ENCODE measurements at regions not wholly inside any gene's neighbourhood (a gene's known extent, or its start where the extent isn't known, plus 50 kb on each side); places are given as distances from the start of the nearest gene placed in this dataset.

DNA sequence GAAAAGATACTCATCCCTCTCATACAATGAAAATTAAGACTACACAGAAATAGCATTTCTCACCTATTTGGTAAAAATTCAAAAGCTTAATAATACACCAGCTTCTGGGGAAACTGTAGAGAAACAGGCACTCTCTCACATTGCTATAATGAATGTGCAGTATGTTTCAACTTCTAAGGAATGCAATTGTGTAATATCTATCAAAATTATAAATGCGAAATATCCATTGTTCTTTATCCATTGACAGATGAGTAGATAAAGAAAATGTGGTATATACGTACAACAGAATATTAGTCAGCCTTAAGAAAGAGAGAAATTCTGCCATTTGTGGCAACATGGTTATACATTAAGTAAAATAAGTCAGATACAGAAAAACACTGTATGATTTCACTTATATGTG, 101.4 kb upstream of the OR9G4 start:
- TF ChIP-seq, protein P1, sequence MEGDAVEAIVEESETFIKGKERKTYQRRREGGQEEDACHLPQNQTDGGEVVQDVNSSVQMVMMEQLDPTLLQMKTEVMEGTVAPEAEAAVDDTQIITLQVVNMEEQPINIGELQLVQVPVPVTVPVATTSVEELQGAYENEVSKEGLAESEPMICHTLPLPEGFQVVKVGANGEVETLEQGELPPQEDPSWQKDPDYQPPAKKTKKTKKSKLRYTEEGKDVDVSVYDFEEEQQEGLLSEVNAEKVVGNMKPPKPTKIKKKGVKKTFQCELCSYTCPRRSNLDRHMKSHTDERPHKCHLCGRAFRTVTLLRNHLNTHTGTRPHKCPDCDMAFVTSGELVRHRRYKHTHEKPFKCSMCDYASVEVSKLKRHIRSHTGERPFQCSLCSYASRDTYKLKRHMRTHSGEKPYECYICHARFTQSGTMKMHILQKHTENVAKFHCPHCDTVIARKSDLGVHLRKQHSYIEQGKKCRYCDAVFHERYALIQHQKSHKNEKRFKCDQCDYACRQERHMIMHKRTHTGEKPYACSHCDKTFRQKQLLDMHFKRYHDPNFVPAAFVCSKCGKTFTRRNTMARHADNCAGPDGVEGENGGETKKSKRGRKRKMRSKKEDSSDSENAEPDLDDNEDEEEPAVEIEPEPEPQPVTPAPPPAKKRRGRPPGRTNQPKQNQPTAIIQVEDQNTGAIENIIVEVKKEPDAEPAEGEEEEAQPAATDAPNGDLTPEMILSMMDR (IDR thresholded peaks at IDR 0.05) = no peak
- no peak overlapping the region for H3K4me3 Mint-ChIP-seq (ENCODE audit: unreplicated experiment)
- no peak for DNase-seq (ENCODE audit: extremely low spot score, unreplicated experiment)
- no peaks in the 10 kb centered on the region for H3K36me3 Mint-ChIP-seq (ENCODE audit: unreplicated experiment)
- peaks cover 4% of the 10 kb centered on the region for H3K27me3 Mint-ChIP-seq (ENCODE audit: unreplicated experiment)
- no peaks in the 10 kb centered on the region for H3K9me3 Mint-ChIP-seq (ENCODE audit: unreplicated experiment)
- no peaks in the 10 kb centered on the region for H3K4me1 Mint-ChIP-seq (ENCODE audit: unreplicated experiment)
- no peak overlapping the region for H3K27ac Mint-ChIP-seq (ENCODE audit: unreplicated experiment)

DNA sequence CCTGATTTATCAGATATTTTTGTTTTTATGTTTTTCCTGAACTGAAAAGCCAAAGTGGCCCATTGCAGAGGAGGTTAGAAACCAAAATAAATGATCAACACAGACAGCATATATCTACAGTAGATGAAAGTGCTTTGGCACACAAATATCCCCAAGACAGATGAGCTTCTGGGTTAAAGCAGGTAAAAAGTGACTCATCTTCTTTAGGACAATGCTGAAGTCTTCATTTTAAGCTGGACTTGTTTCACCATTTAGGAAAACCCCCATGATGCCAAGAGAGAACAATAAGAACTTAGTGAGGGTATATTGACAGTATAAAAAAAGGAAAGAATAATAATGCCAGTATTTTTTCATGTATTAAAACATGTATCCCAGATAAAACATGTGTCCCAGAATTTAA, 100.8 kb upstream of the OR9G4 start:
- peaks cover 4% of the 10 kb centered on the region for H3K27me3 Mint-ChIP-seq (ENCODE audit: unreplicated experiment)
- H3K9me3 Mint-ChIP-seq (ENCODE audit: unreplicated experiment) = no peaks in the 10 kb centered on the region
- no peak overlapping the region for H3K27ac Mint-ChIP-seq (ENCODE audit: unreplicated experiment)
- DNase-seq (ENCODE audit: extremely low spot score, unreplicated experiment) = no peak
- TF ChIP-seq, protein P1 (IDR thresholded peaks at IDR 0.05) = no peak
- no peaks in the 10 kb centered on the region for H3K4me1 Mint-ChIP-seq (ENCODE audit: unreplicated experiment)
- no peak overlapping the region for H3K4me3 Mint-ChIP-seq (ENCODE audit: unreplicated experiment)
- H3K36me3 Mint-ChIP-seq (ENCODE audit: unreplicated experiment) = no peaks in the 10 kb centered on the region

DNA sequence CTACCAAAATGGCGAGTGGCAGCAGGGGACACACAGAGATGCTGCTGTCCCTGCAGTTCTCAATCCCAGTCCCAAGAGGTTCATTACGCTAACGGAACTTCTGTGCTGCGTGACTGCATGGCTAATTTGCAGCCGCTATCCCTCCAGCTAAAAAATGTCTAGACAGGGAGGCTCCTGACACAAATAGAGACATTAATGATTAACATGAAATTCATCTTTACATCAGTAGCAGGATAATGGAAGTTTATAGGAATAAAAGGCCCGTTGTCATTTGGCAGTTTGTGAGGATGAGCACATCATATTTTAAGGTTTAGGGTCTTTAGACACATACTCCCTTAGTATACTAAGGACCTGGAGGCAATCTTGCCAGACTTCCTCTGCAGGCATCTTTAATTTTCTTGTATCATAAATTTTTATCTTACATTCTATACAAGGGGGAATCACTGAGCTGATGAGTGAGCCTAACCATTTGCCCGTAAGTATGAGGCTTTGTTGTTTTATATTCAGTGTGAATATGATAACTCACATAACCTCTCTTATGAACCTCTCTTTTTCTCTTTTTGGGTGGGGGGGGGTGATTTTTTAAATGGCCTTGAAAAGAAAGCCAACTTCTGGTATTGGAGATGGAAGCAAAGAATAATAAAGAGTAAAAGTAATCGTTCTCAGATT, 99.8 kb upstream of the OR9G4 start:
- no peak for DNase-seq (ENCODE audit: extremely low spot score, unreplicated experiment)
- TF ChIP-seq, protein P1 (IDR thresholded peaks at IDR 0.05) = no peak
- H3K27me3 Mint-ChIP-seq (ENCODE audit: unreplicated experiment) = peaks cover 7% of the 10 kb centered on the region
- H3K4me3 Mint-ChIP-seq (ENCODE audit: unreplicated experiment) = no peak overlapping the region
- H3K36me3 Mint-ChIP-seq (ENCODE audit: unreplicated experiment) = no peaks in the 10 kb centered on the region
- no peaks in the 10 kb centered on the region for H3K4me1 Mint-ChIP-seq (ENCODE audit: unreplicated experiment)
- H3K27ac Mint-ChIP-seq (ENCODE audit: unreplicated experiment) = no peak overlapping the region
- H3K9me3 Mint-ChIP-seq (ENCODE audit: unreplicated experiment) = no peaks in the 10 kb centered on the region

DNA sequence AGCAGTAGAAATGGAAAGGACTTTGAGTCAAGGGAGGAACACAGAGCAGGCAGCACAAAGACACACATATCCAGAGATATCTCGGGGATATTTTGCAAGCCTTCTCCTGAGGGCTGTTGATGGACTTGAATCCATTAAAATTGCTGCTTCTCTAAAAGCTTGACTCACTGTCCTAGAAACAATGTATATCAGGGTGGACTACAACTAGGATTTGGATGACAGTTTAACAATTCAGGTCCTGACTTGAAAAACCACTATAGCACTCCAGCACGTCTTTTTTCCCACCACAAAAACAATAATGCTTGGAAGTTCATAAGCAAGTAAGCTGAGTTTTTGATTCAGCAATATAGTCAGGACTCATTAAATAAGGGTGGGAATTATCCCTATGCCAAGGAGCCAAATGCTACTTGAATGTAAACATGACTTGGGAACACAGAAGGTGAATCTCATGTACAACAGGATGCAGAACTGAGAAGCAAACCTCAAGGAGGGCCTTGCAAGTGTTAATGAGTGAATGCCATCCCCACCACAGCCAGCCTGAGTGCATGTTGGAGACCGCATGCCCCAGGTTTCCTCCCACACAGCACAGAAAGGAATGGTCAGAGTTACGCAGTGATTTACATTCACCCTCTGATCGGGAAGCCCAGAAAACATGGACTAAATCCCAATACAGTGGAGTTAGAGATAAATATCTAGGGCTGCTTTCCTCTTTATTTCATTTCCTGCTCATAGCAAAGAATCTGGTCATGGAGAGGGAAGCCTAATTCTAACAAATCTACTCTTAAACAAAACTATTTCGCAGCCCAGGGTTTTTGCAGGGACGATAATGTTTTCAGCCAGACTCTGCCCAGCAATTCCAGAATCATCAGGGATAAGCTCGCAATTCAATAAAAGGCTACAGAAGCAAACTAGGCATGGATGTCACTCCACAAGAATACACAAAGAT, 98.4 kb upstream of the OR9G4 start:
- Mint-ChIP-seq H3K36me3 (ENCODE audit: unreplicated experiment) (no peaks in the 10 kb centered on the region), H3K27me3 (ENCODE audit: unreplicated experiment) (peaks cover 10% of the 10 kb centered on the region), H3K9me3 (ENCODE audit: unreplicated experiment) (no peaks in the 10 kb centered on the region), H3K27ac (ENCODE audit: unreplicated experiment) (no peak overlapping the region), H3K4me1 (ENCODE audit: unreplicated experiment) (no peaks in the 10 kb centered on the region), H3K4me3 (ENCODE audit: unreplicated experiment) (no peak overlapping the region)
- TF ChIP-seq, protein P1 (IDR thresholded peaks at IDR 0.05) = no peak
- DNase-seq (ENCODE audit: extremely low spot score, unreplicated experiment) = no peak

DNA sequence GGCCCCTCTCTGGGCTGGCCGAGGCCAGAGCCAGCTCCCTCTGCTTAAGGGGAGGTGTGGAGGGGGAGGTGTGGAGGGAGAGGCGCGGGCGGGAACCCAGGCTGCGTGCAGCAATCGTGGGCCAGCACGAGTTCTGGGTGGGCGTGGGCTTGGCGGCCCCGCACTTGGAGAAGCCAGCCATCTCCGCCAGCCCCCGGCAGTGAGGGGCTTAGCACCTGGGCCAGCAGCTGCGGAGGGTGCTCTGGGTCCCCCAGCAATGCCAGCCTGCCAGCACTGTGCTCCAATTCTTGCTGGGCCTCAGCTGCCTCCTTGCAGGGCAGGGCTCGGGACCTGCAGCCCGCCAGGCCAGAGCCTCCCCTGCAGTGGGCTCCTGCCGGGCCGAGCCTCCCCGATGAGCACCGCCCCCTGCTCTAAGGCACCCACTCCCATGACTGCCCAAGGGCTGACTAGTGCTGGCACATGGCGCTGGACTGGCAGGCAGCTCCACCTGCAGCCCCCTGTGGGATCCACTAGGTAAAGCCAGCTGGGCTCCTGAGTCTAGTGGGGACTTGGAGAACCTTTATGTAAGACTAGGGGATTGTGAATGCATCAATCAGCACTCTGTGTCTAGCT, 96.7 kb upstream of the OR9G4 start:
- DNase-seq (ENCODE audit: extremely low spot score, unreplicated experiment) = no peak
- Mint-ChIP-seq H3K27ac (ENCODE audit: unreplicated experiment) (no peak overlapping the region), H3K9me3 (ENCODE audit: unreplicated experiment) (no peaks in the 10 kb centered on the region), H3K27me3 (ENCODE audit: unreplicated experiment) (peaks cover 10% of the 10 kb centered on the region), H3K36me3 (ENCODE audit: unreplicated experiment) (no peaks in the 10 kb centered on the region), H3K4me3 (ENCODE audit: unreplicated experiment) (no peak overlapping the region), H3K4me1 (ENCODE audit: unreplicated experiment) (no peaks in the 10 kb centered on the region)
- TF ChIP-seq, protein P1 (IDR thresholded peaks at IDR 0.05) = no peak

All from osteocyte (in vitro differentiated cells).